ENCODE measurements at regions not wholly inside any gene's neighbourhood (a gene's known extent, or its start where the extent isn't known, plus 50 kb on each side); places are given as distances from the start of the nearest gene placed in this dataset.

DNA sequence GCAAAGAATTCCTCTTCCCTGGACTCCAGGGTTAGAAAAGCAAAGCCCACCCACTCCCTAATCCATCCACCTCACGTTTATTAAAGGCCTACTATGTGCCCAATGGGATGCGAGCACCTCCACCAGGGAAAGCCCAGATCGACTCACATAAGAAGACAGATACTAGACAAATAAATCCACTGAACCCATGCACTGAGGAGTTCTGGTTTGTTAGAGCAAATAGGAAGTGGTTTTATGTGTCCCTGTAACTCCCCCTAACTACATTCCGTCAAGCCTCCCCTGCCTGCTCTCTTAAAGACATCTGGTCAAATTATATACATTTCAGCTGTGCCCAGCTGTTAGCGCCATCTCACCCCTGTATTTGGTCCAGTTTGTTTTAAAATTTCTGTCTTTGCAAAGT is 218.5 kb upstream of the RPL38 start:
- DNase-seq (ENCODE audit: low read depth) = no peak

DNA sequence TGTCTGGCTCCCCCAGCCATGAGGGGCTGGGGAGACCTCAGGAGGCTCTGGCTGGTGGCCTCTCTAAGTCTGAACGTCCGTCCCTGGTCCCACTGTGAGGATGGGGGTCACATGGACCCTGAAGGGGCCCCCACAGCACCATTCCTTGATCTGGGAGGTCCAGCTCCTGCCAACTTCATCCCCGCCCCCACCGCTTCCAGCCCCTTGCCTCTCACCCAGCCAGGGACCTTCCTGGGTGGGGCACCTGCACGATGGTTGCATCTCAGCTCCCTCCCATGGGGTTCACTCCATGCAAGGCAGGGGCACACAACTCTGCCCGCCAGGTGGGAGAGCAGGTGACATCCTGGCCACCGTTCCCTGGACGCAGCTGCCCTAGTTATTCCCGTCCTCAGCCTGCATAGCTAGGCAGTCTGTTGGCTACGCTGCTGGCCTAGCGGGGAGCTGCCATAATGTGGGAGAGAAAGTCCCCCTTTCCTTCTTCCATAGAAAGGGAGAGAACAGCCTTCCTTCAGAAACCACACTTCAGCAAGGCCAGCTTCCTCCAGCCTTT is 217.9 kb upstream of the RPL38 start:
- no peak for DNase-seq (ENCODE audit: low read depth)

DNA sequence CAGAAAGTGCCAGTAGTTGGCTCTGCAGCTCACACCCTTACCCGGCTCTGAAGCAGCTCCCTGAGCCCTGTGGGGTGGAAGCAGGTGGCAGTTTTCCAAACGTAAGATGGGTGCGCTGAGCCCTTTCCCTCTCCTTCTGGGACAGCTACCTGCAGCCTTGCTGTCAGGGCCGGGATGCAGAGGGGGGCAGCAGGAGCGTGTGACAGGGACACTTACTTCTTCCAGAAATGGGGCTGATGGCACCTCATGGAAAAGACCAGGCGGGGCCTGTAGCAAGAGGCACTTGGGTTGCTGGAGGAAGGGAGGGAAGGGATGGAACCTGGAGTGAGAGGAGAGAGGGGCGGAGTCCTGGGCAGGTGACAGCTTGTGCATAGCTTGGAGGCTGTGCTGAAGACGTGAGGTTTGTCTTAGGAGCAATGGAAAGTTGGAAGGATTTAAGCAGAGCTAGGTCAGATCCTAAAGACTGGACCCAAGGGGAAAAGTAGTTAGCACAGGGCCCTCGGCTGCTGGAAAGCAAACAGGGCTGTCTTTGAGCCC is 216.8 kb upstream of the RPL38 start:
- DNase-seq (ENCODE audit: low read depth) = no peak

DNA sequence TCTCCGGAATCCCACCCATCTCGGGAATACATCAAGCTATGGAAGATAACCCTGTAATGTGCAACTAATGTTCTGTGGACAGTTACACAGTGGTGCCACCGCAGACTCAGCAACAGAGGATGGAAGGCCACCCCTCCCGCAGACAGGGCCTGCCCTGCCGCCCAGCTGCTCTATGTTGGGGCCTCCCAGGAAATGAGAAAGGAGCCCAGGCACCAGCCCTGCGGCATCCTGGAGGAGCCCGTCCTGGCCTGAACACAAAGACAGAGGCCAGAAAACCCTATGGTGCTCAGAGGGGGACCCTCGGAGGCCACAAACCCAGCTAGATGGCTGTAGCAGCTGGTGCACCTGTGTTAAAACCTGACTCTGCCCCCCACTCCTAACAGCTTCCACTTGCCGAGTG is 216.1 kb upstream of the RPL38 start:
- DNase-seq (ENCODE audit: low read depth) = no peak

DNA sequence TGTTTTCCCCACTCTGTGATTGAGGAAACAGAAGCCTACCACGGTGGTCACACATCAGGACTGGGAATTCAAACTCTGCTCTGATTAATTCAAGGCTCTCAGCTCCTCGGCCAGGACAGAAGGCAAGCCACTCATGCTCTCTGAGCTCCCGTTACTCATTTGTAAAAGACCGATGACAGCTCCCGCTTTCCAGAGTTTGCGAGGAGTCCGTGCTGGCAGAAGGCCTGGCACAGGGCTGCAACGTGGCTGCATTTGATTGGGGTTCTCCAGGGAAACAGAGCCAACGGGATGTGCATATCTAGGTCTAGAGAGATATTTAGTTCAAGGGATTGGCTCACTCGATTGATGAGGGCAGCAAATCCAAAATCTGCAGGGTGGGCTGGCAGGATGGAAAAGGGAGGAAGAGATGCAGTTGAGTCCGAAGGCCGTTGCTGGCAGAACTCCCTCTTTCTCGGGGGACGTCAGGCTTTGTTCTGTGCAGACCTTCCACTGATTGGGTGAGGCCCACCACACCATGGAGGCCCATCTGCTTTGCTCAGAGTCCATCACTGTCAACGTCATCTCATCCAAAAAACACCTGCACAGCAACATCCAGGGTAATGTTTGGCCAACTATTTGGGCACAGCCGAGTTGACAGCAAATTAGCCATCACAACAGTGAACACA is 215.5 kb upstream of the RPL38 start:
- no peak for DNase-seq (ENCODE audit: low read depth)

DNA sequence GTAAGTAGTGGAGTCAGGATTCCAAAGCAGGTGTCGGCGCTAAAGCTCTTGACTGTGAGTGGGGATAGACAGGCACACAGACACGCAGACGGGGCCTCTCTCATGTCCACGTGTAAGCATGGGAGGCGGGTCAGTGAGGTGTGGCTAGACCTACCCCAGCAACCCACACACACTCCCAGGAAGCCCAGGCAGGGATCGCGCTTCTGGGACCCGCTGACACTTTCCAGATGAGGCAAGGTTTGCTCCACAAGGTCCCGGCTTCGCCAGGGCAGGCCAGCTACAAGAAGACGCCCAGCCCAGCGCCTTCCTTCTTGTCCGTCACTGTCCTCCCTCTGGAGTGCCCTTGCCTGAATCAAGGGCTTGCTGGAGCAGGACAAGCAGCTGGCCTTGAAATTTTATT is 213.8 kb upstream of the RPL38 start:
- DNase-seq (ENCODE audit: low read depth) = no peak

DNA sequence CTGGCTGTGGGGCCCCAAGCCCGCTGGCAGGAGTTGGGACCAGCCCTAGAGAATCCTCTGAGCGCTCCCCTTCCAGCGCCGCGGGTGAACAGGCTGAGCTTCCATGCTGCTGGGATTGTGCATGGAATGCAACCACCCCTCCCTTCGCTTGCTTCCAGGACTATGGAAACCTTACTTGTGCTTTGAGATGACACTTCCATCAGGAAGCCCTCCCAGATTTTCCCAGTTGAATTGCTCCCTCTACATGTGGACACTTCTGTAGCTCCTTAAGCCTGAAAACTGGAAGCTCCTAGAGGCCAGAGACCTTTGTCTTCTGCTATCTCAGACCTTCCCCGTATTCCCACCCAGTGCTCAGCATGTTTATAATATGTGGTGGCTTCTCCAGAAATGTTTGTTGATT is 213.2 kb upstream of the RPL38 start:
- DNase-seq (ENCODE audit: low read depth) = no peak

DNA sequence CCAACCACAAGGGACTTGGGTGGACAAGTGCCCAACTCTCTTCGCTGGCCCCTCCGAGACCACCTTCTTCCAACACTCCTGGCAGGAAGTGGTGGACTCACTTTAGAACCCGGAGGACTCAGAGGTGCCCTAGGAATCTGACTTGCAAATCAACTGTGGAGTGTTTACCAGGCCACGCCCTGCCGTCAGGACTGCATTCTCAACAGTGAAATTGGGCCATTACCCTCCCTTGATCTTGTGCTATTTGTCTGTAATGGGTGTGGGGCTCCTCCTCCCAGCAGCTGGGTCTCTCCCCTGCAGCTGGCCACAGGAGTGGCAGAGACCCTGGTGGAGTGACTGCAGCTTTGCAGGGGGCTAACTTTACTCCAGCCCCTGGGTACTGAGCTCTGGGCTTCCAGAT is 212.2 kb upstream of the RPL38 start:
- no peak for DNase-seq (ENCODE audit: low read depth)

DNA sequence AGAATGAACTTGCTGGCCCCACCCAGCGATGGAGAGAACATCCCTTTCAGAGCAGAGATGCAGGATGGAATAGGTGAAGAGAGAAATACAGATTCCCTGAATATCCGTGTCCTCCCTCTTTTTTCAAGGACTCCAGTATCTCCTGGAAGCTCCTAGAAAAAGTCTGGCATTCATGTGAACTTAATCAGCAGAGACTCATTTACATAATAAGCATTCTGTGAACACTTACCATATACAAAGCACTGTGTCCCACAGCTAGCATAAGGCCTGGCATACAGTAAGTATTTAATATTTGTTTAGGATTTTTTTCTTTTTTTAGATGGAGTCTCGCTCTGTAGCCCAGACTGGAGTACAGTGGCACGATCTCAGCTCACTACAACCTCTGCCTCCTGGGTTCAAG is 208.5 kb upstream of the RPL38 start:
- no peak for DNase-seq (ENCODE audit: low read depth)

DNA sequence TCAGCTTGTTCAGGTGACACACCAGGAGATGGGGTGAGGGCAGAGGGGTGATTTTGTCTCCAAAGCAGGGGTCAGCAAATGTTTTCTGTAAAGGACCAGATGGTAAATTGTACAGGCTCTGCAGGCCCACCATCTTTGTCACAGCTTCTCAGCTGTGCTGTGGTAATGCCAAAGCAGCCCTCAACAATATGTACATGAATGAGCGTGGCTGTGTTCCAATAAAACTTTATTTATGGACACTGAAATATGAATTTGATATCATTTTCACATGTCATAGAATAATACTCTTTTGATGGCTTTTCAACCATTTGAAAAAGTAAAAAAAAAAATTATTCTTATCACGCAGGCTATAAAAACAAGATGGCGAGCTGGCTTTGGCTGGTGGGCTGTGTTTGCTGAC is 206.4 kb upstream of the RPL38 start:
- no peak for DNase-seq (ENCODE audit: low read depth)

DNA sequence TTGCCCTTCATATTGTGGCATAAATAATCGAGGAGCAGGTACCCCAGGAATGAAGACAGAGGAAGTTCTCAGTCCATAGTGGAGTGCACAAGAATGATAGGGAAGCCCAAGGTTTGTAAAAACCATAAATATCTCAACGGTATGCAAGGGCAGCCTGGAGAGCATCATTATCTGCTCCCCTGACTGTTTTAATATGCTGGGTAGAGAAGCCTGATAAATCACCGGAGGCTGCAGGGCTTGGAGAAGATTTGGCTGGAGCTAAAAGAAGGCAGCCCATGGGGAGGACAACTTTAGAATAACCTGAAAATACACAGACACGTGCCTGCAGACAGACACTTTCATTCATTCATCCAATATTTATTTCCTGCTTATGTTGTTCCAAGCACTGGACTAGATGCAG is 205.2 kb upstream of the RPL38 start:
- DNase-seq (ENCODE audit: low read depth) = no peak

DNA sequence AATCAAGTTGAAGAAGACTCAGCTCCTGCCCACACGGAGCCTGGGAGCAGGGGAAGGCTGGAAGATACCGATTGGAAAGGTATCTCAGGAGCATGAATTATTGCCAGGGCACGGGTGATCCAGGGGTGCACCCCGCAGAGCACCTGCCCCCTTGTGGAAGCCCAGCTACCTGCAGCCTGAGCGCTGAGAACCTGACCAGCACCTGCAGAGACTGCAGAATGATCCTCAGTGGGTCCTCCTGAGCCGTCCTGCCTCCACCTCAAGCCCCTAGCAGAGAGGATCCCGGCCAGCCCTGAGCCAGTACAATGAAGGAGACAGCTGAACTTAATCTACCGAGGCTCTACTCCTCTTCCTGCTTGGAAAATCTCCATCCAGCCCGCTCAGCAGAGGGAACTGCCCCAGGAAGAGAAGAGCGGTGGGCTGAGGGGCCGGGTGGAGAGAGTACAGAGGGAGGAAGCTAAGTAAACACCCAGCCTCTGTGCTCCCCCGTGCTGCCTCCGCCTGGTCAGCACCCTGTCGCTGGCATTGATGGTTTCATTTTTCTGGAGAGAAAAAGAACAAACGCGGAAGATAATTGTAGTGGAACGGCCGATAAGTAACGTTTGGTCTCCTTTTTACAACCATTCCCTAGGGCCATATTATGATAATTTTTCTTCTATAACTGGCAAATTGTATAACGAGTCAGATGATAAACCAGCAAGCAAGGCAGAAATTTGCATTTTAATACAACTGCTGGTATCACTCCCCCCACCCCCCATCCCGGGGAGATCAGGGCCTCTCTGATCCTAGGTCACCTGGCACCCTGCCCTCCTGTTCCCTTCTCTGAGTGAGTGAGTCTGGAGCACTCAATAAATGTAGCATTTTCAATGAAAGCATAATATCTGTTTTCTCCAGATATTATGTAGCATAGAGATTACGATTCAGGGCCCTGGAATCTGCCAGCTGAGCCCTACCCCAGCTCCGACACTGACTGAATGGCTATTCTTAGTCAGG is 204.5 kb upstream of the RPL38 start:
- no peak for DNase-seq (ENCODE audit: low read depth)

DNA sequence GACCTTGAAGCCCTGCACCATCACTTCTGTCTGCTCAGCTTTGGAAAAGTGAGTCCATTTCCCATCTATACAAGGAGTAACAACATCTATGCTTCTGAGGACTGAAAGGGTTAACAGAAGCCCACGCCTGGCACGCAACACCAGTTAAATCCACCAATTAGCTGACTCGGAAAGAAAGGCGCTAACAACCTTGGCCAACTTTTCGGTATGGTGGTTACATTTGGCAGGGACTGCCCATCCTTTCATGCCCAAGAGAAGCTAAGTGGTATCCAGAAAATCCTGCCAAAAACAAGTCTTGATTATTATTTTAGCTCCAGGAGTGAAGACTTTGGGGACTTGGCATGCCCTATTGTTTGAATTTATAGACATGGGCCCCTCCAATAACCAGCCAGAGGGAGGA is 202.3 kb upstream of the RPL38 start:
- no peak for DNase-seq (ENCODE audit: low read depth)

DNA sequence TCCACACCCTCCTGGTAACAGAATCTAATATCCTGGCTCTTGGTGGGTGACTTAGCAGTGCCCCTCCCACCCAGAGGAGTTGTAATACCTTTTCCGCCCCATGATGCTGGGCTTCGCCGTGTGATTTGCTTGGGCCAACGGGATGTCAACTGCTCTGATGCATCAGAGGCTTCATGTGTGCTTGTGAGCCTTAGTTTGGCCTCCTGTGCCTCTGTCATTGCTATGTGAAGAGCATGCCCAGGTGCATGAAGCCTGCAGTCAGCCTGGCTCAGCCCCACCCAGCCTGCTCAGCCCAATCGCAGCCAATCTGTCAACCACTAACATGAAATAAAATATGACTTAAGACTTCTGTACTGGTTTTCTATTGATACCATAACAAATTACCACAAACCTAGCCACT is 201.2 kb upstream of the RPL38 start:
- no peak for DNase-seq (ENCODE audit: low read depth)

DNA sequence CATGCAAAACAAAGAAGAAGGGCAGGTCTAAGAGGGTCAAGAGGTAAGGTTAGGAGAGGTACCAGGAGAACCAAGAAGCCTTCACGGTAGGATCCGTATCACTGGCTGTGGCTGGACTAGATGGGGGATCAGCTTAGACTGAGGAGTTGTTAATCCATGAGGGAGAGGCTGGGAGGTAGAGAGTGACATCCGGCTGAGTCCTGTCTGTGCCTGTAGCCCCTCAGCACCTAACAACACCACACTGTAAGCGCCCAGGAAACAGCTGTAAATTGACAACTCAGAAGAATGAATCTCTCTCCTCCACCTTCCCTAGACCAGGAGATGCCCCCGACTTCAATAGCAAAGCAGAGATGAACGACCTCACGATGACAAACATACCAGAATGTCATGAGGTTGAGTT is 199.4 kb upstream of the RPL38 start:
- no peak for DNase-seq (ENCODE audit: low read depth)

DNA sequence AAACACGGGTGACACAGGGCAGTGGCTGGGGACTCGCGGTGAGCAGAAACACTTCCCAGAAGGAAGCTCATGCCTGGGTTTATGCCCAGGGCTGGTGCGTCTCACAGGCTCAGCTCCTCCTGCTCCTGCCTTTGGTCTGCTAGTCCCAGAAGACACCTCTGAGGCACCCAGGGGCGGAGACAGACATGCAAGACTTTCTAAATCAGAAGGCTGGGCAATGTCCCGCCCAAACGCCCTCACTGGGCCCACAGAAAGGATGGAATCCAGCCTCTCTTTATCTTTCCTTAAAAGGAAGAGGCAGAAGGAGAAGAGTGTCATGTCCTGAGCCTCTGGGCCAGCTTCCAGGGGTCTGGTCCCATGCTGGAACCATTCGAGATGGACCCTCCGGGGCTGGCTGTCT is 197.7 kb upstream of the RPL38 start:
- no peak for DNase-seq (ENCODE audit: low read depth)

DNA sequence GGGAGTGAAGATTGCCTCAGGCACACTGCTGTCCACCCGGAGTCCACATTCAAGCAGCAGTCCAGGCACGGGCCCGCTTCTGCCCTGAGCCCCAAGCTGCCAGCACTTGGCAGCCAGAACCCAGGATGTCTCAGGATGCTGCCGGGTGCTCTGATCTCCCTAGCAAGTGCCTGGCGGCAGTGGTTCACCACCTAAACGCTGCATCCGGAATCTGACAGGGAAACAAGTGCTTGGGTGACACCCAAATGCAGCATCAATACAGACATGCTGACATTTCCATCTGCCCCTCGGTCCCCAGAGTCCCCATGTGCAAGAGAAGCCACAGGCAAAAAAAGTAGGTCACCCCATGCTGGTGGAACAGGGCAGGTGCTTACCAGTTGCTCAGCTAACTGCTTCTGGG is 197.1 kb upstream of the RPL38 start:
- DNase-seq (ENCODE audit: low read depth) = no peak

DNA sequence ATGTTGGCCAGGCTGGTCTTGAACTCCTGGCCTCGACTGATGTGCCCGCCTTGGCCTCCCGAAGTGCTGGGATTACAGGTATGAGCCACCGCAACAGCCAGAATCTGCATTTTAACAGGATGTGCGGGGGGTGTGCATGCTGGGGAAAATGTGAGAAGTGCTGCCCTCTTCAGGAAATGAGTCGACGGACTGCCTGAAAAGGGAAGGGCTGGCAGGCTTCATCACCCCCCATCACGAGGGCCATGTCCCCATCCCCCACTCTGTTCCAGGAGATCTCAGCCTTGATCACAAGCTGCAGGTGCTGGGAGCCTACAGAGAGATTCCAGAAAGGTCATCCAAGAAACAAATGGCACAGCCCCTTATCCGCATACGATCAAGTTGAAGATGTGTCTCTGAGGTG is 195.3 kb upstream of the RPL38 start:
- DNase-seq (ENCODE audit: low read depth) = no peak

DNA sequence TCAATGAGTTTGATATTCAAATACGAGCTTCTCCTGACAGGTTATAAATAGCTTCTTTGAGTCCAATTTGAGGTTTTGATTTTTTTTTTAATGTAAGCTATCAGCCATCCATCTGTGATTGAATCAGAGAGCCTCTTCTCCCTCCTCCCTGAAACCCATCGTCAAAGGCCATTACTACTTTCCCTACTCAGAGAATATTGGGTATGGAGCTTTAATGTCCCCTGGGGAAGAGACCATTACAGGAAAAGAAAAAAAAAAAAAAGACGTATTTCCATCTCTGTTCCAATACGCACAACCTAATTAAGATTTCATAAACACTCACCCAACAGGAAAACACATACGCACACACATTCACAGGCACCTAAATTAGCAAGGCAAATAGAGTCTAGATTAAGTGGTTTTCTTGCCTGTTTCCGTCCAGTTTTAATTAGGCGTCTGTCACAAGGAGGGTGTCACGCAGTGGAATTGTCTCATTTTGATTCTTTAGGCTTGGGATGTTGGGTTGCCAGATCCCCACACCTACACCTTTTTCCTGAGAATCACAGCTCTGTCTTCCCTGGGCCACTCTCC is 194.3 kb upstream of the RPL38 start:
- no peak for DNase-seq (ENCODE audit: low read depth)

DNA sequence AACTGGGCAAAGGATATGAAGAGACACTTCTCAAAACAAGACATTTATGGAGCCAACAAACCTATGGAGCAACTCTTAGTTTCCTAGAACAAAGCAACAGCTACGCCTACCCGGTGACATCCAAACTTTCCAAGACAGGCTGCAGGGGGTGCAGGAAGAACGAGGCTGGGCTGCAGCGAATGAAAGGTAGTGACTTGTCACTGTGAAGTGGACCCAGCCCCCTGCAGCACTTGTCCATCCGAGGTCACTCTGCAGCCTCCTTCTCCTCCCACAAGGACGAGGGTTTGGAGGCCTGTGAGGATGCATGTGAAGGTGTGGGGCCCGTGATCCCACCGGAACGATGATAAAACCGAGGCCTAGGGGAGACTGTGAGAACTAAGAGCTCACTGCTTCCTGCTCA is 192.6 kb upstream of the RPL38 start:
- no peak for DNase-seq (ENCODE audit: low read depth)

DNA sequence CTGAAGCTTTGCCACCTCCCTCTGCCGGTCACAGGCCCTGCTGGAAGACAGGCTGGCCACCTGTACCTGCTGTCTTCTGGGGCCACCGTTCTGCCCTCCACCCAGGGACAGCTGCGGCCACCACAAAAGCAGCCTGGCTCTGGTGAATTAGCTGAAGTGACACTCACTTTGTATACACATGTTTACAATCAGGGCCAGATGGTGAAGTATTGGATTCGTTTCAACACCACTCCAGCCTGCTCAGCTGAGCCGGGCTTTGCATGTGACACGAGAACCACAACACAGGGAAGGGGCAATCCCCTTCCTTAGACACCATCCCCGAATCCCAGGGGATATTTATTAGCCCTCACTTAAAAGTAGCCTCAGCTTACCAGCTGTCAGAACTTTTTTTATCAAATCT is 191.5 kb upstream of the RPL38 start:
- DNase-seq (ENCODE audit: low read depth) = no peak

DNA sequence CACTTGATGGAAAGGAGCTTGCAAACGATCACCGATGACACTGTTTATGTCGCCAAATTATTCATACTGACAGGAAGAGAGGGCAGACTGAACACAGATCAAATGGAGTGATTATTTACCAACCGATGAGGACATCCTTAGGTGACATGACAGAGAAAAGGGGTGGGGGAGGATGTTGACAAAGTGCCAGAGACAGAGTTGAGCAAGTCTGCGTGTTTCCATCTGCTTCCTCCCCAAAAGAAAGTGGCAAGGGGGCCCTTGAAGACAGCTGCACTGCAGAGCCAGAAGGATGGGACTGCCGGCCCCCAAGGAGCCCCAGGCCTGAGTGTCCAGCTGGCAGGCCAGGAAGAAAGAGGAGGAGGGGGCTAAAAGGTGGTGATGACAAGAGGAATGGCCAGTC is 191.0 kb upstream of the RPL38 start:
- no peak for DNase-seq (ENCODE audit: low read depth)

DNA sequence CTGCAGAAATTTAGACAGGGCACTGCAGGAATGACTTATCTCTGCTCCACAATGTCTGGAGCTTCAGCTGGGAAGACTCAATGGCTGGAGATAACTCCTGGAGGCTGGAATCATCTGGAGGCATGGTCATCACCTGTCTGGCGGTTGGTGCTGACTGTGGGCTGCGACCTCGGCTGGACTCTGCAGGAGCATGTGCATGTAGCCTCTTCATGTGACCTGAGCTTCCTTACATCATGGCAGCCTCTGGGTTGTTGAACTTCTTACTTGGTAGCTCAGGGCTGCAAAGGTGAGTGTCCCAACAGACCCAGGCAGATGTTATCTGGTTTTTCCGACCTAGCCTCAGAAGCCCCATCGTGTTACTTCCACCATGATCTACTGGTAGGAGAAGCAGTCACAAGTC is 188.2 kb upstream of the RPL38 start:
- no peak for DNase-seq (ENCODE audit: low read depth)

Measured in non-pigmented ciliary epithelial cell (primary cell).